ENCODE measurements at regions not wholly inside any gene's neighbourhood (a gene's known extent, or its start where the extent isn't known, plus 50 kb on each side); places are given as distances from the start of the nearest gene placed in this dataset.

GRCh38 chr5:118196229-118196628 is 792.1 kb downstream of the DTWD2 start:
- Histone ChIP-seq H3K9me1 (replicated peaks; ENCODE audit: control insufficient read depth, extremely low read depth, insufficient read depth, low read length) (no peaks in the 10 kb centered on the region), H3K4me1 (ENCODE audit: control insufficient read depth, extremely low read depth, insufficient read depth, low read length) (no peaks in the 10 kb centered on the region), H3K27me3 (ENCODE audit: control insufficient read depth in 2 of 2, insufficient read depth in 2 of 2, low read length in 2 of 2) (no peaks in the 10 kb centered on the region), H3K79me2 (ENCODE audit: control insufficient read depth, insufficient read depth, low read length) (no peaks in the 10 kb centered on the region), H3K9ac (replicated peaks; ENCODE audit: extremely low read depth, insufficient read depth, low read length) (no peak overlapping the region), H4K20me1 (replicated peaks; ENCODE audit: control insufficient read depth, extremely low read depth, insufficient read depth, low read length) (no peaks in the 10 kb centered on the region), H3K4me3 (replicated peaks in 1 of 3; ENCODE audit: insufficient read depth in 1 of 3, low read depth in 1 of 3, low read length in 3 of 3) (no peak overlapping the region), H3K36me3 (ENCODE audit: control insufficient read depth in 2 of 2, extremely low read depth in 1 of 2, insufficient read depth in 2 of 2, low read length in 2 of 2) (no peaks in the 10 kb centered on the region), H3K9me3 (replicated peaks; ENCODE audit: control insufficient read depth, insufficient read depth, low read length) (peaks cover 2% of the 10 kb centered on the region), H2AFZ (ENCODE audit: low read depth, low read length) (no peak overlapping the region), H3K27ac (ENCODE audit: insufficient read depth, low read depth, low read length) (no peak overlapping the region), H3K4me2 (ENCODE audit: insufficient read depth, low read length) (no peak overlapping the region)
- CTCF ChIA-PET = no interaction called here
- no TSS peak for BruUV-seq (replicated peaks)
- POLR2A ChIA-PET = no interaction called here
- no peak for DNase-seq (ENCODE audit: low read depth, low spot score)
- no peak for TF ChIP-seq POLR2A (IDR thresholded peaks at IDR 0.05; ENCODE audit: low read depth, low read length)
- no peak for TF ChIP-seq CTCF (IDR thresholded peaks at IDR 0.05; ENCODE audit: extremely low read depth in 1 of 2, insufficient read depth in 1 of 2, low read depth in 1 of 2, low read length in 2 of 2)
- no peak for TF ChIP-seq FOS (IDR thresholded peaks at IDR 0.05; ENCODE audit: borderline replicate concordance, insufficient read depth, low read length)
- no peak for TF ChIP-seq EZH2 (IDR thresholded peaks at IDR 0.05; ENCODE audit: borderline replicate concordance, low read depth, low read length, severe bottlenecking)
- TF ChIP-seq MYC (IDR thresholded peaks at IDR 0.05; ENCODE audit: low read depth, low read length) = no peak
- TF ChIP-seq GATA2 (IDR thresholded peaks at IDR 0.05; ENCODE audit: insufficient read depth, insufficient read length, low read depth, low read length) = no peak
- TF ChIP-seq MAX (IDR thresholded peaks at IDR 0.05; ENCODE audit: insufficient read depth, insufficient read length) = no peak
- TF ChIP-seq POLR2AphosphoS5 (IDR thresholded peaks at IDR 0.05; ENCODE audit: insufficient read depth, low read depth, low read length) = no peak
- TF ChIP-seq JUN (IDR thresholded peaks at IDR 0.05; ENCODE audit: borderline replicate concordance, insufficient read depth, insufficient read length, low read depth) = no peak
- intact Hi-C loops (cut with micrococcal nuclease) = no loop called here
- no peak for FAIRE-seq
- dilution Hi-C loops (cut with MboI; ENCODE audit: extremely low pct_ligation_motif_present, low sequenced_read_pairs) = no loop called here
